Brain pericyte (primary cell): ENCODE measurements at regions not wholly inside any gene's neighbourhood (a gene's known extent, or its start where the extent isn't known, plus 50 kb on each side); places are given as distances from the start of the nearest gene placed in this dataset.

Experiments
- DNase-seq: peaks from one replicate; pipeline ENCODE4 v3.0.0-alpha.2; 2012; ENCODE audit warnings: low read depth, low spot score

DNA sequence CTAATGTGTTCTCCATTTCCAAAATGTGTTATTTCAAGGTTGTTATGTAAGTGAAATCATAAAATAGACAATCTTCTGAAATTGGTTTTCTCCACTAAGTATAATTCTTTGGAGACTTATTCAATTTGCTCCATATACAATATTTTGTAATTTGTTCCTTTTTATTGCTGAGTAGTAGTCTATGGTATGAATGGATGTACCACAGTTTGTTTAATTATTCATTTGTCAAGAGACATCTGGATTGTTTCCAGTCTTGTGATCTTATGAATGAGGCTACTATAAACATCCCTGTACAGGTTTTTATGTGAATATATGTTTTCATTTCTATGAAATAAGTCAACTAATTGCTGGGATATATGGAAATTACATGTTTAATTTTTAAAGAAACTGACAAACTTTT, 652.6 kb upstream of the PLXNA2 start:
- no peak for DNase-seq

DNA sequence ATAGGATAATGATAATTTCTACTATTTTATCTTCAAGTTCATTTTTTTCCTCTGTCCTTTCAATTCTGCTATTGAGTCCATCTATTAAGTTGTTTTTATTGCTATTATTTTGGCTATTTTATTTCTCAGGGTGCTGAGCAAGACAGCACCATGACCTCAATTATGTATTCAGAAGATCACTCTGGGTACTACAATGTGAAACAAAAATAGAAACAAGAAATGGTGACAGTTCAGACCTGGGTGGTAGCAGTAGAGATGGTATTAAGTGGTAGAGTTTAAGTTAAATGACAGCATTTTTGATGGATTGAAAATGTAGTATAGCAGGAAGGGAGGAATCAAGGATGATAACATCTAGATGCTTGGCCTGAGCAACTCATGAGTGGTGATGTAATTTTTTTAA, 655.3 kb upstream of the PLXNA2 start:
- no peak for DNase-seq

DNA sequence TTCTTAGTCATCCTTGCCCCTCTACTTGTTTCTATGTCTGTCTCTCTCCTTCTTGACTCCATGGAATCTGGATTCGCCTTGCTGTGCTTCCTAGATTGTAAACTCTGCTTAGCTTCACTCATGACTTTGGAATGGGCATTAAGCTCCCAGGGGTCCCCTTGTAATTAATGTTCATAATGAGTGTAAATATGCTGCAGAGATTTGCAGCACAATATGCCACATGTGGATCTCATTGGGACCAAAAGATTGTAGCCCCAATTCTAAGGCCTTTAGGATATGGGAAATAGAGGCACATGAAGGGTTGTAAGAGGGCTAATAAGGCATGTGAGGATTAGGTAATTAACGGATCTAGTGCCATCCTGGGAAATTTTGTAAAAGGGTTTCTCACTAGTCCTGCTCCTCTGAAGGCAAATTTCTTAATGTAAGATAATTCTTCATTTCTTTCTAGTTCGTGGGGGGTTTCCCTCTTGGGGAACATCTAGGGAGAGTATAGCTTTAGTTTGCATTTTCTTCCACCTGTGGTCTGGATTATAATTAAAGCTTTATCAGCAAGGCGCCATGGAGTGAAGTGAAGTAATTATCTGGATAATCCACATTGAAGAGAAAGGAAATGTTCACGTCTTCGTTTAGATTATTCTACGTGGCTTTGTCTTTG, 659.2 kb upstream of the PLXNA2 start:
- DNase-seq = no peak

- DNase-seq = no peak
These were observed 663.6 kb upstream of the PLXNA2 start for GRCh38 chr1:208907790-208908189.

DNA sequence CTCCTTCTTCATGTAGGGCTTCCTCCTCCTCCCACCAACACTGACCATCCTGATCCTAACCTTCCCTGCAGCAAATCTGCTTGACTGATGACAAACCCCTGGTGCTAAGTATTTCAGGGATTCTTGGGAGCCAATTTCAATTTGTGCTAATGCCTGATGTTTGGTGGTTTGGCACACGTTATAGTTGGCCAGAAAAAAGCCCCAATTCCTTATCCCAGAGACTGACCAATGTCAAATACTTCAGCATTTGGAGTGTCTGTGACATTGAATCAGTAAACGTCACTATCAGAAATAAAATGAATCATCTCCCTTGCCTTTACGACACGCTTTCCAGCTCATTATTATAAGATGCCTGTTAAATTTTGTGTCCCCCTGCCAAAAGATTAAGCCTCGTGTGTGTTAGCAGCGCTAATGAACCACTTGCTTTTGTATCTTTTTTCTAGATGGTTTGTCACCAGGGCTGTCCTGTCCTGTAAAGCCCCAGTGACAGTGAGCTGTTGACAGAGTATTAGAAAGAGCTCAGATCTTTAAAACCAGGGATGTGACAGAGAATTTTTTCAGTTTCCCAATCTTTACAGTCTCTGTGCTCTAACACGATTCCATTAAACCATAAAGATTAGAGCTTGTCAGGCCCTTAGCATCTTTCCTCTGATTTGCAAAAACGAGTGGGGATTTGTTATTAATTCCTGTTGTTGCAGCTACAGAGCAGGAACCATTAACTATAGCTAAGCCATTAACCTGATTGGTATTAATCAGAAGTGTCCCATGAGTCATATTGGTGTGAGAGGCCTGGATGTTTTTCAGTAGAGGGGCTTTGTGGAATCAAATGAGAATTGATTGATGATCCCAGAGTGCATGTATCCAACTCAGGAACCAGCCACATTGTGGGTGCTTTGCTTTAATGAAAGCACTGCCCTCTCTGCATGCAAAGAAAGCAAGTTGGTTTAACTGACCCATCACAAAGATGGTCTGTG, 665.1 kb upstream of the PLXNA2 start:
- no peak for DNase-seq

- no peak for DNase-seq
These were observed 666.0 kb upstream of the PLXNA2 start for GRCh38 chr1:208910161-208910560.

GRCh38 chr1:208917281-208917680, 666.2 kb upstream of the CAMK1G start:
- DNase-seq = no peak

GRCh38 chr1:208917723-208918122, 665.8 kb upstream of the CAMK1G start:
- DNase-seq = no peak

DNA sequence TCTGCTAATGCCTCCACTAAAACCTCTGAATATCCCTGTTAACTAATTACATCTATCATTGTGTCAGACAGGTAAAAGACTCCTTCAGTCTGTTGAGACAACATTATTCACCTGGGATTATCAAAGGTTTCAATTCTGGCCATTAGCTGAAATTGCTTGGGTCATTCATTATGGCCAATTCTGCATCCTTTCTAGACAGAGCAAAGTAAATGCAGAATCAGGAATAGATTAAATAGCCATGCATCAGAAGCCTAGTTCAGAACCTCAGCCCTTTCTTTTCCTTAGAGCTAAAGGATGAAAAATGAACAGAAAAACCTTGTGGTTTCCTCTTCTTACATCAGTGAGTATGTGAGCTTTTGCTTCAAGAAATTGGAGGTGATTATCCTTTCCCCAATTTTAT, 665.4 kb upstream of the CAMK1G start:
- DNase-seq = no peak

GRCh38 chr1:208919371-208919770, 664.1 kb upstream of the CAMK1G start:
- DNase-seq = no peak

GRCh38 chr1:208921259-208921658, 662.3 kb upstream of the CAMK1G start:
- DNase-seq = no peak

DNA sequence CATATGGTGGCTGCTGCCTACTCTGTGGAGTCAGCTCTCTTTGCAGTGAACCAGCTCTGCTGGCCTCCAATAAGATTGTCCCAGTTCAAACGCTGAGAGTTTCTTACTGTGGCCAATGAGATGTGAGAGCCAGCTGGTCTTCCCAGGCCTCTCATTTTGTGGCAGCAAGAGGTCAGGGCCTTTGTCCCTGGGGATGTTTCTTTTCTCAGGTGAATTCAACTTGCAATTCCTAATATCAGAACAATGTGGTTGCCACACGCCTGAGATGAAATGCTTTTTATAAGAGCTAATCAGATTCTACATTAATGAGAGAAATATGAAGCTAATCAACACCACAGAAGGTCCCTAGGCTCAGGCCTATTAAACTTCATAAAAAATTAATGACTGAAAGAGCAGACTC, 660.1 kb upstream of the CAMK1G start:
- no peak for DNase-seq

- no peak for DNase-seq
These were observed 659.4 kb upstream of the CAMK1G start for GRCh38 chr1:208923946-208924720.

DNA sequence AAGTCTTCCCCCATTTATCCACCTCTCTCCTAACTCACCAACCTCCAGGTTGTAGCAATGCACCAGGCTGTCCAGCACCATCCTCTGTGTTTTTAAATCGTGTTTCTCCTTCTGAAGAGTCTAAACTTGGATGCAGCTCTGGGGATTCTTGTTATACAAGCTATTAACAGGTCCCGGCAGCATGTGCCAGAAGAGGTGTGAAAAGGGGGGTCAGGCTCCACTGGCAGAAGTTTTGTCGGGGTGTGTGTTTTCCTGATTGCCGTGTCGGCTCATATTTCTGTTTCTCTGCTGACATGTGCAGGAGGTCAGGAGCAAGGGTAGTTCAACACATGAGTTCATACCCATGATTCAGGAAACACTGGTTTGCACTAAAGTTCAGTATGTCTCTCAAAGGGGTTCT, 658.6 kb upstream of the CAMK1G start:
- DNase-seq = no peak

GRCh38 chr1:208928349-208929010, 655.0 kb upstream of the CAMK1G start:
- no peak for DNase-seq

GRCh38 chr1:208929575-208929974, 653.9 kb upstream of the CAMK1G start:
- no peak for DNase-seq

GRCh38 chr1:208931936-208932335, 651.6 kb upstream of the CAMK1G start:
- no peak for DNase-seq

- DNase-seq = no peak
These were observed 649.5 kb upstream of the CAMK1G start for GRCh38 chr1:208933984-208934525.

DNA sequence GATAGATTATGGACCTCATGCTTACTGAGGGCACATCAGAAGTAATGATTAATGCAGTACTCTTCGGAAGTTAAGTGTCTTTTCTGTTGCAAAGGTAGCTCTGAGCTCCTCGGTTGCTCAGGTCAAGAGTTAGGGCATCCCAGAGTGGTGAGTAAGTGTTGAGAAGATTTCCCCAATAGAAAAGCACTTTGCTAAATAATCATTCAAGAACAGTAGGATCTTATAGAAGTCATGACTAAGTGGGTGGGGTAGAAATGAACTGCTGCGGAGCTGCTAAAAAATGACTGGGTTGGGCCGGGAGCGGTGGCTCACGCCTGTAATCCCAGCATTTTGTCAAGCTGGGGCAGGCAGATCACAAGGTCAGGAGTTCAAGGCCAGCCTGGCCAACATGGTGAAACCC, 648.6 kb upstream of the CAMK1G start:
- DNase-seq = no peak

DNA sequence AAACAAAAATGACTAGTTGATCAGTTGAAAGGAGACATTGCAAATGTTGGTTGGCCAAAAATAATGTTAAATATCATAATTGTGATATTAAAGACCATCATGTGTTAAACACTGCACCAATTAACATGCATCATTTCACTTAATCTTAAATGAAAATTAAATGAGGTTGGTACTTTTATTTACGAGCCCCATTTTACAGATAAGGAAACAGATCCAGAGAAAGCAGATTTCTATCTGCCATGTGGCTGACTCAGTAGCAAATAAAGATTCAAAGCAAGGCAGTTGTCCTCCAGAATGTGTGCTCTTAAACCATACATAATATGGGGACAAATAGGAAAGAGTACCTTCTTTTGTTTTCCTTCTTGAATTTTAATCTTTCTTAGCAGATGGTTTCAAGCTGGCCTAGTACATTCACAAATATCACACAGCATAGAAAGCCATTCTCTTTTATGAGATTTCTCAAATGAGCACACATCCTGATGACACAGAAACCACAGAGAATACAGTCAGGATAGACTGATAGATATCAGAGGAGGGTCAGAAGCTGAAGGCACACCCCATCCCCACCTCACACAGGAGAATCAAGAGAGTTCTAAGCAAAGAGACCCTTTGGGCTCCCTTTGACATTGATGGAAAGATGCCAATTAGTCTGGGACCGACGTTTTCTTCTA, 647.9 kb upstream of the CAMK1G start:
- DNase-seq = no peak

DNA sequence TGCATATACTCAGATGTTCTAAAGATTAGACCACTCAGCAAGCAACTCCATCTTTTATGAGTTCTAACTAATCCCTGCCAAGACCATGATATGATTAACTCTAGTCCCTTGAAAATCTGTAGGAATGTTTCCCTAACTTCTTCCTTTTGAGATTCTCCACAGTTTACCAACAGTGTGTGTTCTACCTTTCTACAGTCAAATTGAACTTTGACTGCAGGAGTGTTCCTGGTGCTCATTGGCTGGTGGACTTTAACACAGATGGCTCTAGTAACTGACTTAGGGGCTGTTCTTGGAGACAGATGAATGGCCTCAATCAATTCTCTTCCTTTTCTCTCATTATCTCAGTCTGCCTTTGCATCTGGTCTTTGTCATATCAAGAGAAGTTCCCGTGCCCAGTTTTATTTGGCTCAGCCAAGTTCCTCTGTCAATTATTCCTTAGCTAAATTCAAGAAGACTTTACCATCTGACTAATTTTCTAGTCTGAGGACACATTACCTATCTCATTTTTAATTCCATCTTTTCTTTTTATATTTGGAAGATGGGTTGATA, 643.9 kb upstream of the CAMK1G start:
- DNase-seq = no peak
